Suprapubic skin (tissue), 4 donors: ENCODE measurements at regions not wholly inside any gene's neighbourhood (a gene's known extent, or its start where the extent isn't known, plus 50 kb on each side); places are given as distances from the start of the nearest gene placed in this dataset.

Source experiments
- DNase-seq, 2 donors: peaks; one replicate each; pipeline ENCODE4 v3.0.0-alpha.2; 2019; ENCODE audit warnings: low spot score in 2 of 2
- H3K27ac ChIP-seq: fragments of 200-600 bp; sonication (generic); one replicate; pipeline ENCODE4 v1.5.1; 2019
- H3K27me3 ChIP-seq: fragments of 200-600 bp; sonication (generic); one replicate; pipeline ENCODE4 v1.5.1; 2019
- H3K36me3 ChIP-seq: fragments of 200-600 bp; sonication (generic); one replicate; pipeline ENCODE4 v1.5.1; 2019
- H3K4me1 ChIP-seq: fragments of 200-600 bp; sonication (generic); one replicate; pipeline ENCODE4 v1.5.1; 2019
- H3K4me3 ChIP-seq: fragments of 200-600 bp; sonication (generic); one replicate; pipeline ENCODE4 v1.5.1; 2019; ENCODE audit warnings: mild to moderate bottlenecking
- H3K9me3 ChIP-seq: fragments of 200-600 bp; sonication (generic); one replicate; pipeline ENCODE4 v1.5.1; 2019
- EP300 ChIP-seq: sonication (generic); formaldehyde crosslinking; IDR thresholded peaks from one replicate; pipeline ENCODE4 v1.6.1; 2017; ENCODE audit warnings: antibody characterized with exemption
- POLR2A ChIP-seq, 2 donors: fragments of 450-650 bp; IDR thresholded peaks; one replicate each; pipeline ENCODE4 v1.6.1; 2017; ENCODE audit warnings: antibody characterized with exemption in 2 of 2, mild to moderate bottlenecking in 2 of 2, moderate library complexity in 2 of 2
- POLR2AphosphoS5 ChIP-seq, 3 donors: sonication (generic); formaldehyde crosslinking; IDR thresholded peaks; one replicate each; pipeline ENCODE4 v1.6.1; 2017; ENCODE audit warnings: antibody characterized with exemption in 3 of 3
- WGBS: methylation state at CpG from one replicate; pipeline ENCODE4 v1.1.5; 2018; 5-methylcytosine and 5-hydroxymethylcytosine counted together
- TF ChIP-seq, protein P1 (sequence below), 2 donors: fragments of 200-600 bp in 1 of 2; fragments of 450-650 bp in 1 of 2; sonication (generic) in 1 of 2; IDR thresholded peaks; one replicate each; pipeline ENCODE4 v1.5.1; 2016 to 2019; ENCODE audit warnings: antibody characterized with exemption in 2 of 2, mild to moderate bottlenecking in 1 of 2, moderate library complexity in 1 of 2

DNA sequence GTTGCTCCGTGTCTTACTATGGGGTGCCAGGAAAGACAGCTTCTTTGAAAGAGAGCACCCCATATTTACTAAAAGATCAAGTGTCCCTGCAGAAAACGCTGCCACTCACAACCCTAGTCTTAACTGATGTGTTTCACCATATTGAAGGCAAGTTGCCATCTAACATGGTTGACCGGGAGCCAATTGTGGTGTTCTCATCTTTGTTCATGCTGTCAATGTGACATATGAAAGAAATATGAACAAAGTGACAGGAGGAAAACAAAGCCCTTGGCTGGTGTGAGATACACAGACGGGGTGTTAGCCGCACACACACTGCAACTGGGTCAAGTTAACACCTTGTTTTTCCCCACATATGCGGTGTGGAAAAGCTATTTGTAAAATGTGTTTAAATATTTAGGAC lies 122.3 kb upstream of the NEBL start:
- Histone ChIP-seq H3K36me3 (no peaks in the 10 kb centered on the region), H3K27ac (no peak overlapping the region), H3K9me3 (no peaks in the 10 kb centered on the region), H3K4me1 (peaks cover 5% of the 10 kb centered on the region), H3K27me3 (no peaks in the 10 kb centered on the region), H3K4me3 (no peak overlapping the region)
- no peak for TF ChIP-seq EP300
- TF ChIP-seq POLR2A (IDR thresholded peaks at IDR 0.05), result no peak
- TF ChIP-seq, protein P1, sequence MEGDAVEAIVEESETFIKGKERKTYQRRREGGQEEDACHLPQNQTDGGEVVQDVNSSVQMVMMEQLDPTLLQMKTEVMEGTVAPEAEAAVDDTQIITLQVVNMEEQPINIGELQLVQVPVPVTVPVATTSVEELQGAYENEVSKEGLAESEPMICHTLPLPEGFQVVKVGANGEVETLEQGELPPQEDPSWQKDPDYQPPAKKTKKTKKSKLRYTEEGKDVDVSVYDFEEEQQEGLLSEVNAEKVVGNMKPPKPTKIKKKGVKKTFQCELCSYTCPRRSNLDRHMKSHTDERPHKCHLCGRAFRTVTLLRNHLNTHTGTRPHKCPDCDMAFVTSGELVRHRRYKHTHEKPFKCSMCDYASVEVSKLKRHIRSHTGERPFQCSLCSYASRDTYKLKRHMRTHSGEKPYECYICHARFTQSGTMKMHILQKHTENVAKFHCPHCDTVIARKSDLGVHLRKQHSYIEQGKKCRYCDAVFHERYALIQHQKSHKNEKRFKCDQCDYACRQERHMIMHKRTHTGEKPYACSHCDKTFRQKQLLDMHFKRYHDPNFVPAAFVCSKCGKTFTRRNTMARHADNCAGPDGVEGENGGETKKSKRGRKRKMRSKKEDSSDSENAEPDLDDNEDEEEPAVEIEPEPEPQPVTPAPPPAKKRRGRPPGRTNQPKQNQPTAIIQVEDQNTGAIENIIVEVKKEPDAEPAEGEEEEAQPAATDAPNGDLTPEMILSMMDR (IDR thresholded peaks at IDR 0.05), result no peak
- no peak for TF ChIP-seq POLR2AphosphoS5 (IDR thresholded peaks at IDR 0.05)
- 73% methylated on average over 6 of the region's 6 CpGs for WGBS
- no peak for DNase-seq

DNA sequence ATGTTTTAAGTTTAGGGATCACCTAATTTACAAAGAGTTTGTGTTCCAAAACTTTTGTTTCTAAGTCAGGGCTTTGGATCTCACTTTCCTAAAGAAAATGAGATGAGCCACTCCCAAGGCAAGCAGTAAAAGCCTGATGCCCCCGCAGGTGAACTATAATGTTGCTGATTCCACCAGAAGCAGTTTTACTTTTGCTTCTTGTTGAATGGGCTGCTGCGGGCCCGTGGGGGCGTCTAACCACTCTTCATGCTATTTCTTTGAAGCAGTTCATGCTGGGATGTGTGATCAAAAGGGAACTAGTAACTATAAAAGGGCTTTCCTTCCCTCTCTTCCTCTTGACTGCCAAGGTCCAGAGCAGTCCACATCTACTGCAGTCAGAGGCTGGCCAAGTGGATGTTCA lies 118.7 kb upstream of the NEBL start:
- H3K4me3 ChIP-seq, result no peak overlapping the region
- no peak for TF ChIP-seq POLR2AphosphoS5 (IDR thresholded peaks at IDR 0.05)
- no peak for TF ChIP-seq EP300
- no peak for DNase-seq
- H3K9me3 ChIP-seq, result no peaks in the 10 kb centered on the region
- H3K36me3 ChIP-seq, result no peaks in the 10 kb centered on the region
- H3K27me3 ChIP-seq, result no peaks in the 10 kb centered on the region
- no peak overlapping the region for H3K27ac ChIP-seq
- H3K4me1 ChIP-seq, result no peaks in the 10 kb centered on the region
- 78% methylated on average over 4 of the region's 4 CpGs for WGBS

DNA sequence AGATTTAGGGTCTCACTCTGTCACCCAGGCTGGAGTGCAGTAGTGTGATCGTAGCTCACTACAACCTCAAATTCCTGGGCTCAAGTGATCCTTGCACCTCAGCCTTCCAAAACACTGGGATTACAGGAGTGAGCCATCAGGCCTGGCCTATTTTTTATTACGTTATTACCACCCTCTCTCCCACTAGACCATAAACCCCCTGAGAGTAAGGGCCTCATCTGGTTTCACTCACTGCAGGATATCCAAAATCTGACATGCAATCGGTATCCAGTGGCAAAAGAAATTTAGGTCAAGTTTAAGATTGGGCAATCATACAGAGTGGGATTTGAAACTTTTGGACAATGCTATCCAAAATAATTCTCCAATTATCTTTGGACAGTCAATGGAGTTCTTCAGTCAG lies 117.0 kb upstream of the NEBL start:
- no peak for TF ChIP-seq POLR2AphosphoS5 (IDR thresholded peaks at IDR 0.05)
- no peak for TF ChIP-seq EP300
- TF ChIP-seq, protein P1 (IDR thresholded peaks at IDR 0.05), result no peak
- TF ChIP-seq POLR2A (IDR thresholded peaks at IDR 0.05), result no peak
- Histone ChIP-seq H3K27ac (no peak overlapping the region), H3K27me3 (no peaks in the 10 kb centered on the region), H3K4me1 (no peaks in the 10 kb centered on the region), H3K4me3 (no peak overlapping the region), H3K36me3 (no peaks in the 10 kb centered on the region), H3K9me3 (no peaks in the 10 kb centered on the region)
- no peak for DNase-seq
- WGBS, result 73% methylated on average over 3 of the region's 3 CpGs

DNA sequence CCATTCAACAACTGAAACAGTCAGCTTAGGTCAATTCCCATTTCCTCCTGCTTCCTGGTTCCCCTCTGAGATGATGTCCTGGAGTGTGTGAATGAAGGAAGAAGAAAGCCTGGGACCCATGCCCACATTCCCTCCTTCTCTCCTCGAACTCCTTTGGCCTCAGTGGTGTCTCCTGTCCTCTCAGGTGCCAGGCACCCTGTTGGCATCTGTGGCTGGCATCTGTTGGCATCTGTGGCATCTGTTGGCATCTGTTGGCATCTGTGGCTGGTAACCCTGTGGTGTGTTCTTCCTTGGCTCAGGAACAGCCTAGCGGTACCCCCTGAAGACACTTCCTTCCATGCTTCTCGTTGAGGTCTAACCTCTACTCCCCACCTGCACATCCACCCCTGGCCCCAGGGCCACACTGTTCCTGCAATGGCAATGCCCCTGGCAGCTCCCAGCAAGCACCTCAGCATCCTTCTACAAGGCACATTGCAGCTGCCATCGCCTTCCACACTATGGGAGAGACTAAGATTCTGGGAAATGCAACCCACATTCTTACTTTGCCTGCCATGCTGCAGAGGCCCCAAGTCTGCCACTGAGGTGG lies 114.4 kb upstream of the NEBL start:
- Histone ChIP-seq H3K36me3 (no peaks in the 10 kb centered on the region), H3K4me1 (no peaks in the 10 kb centered on the region), H3K27ac (no peak overlapping the region), H3K4me3 (no peak overlapping the region), H3K9me3 (no peaks in the 10 kb centered on the region), H3K27me3 (no peaks in the 10 kb centered on the region)
- no peak for DNase-seq
- WGBS, result 63% methylated on average over 4 of the region's 4 CpGs
- TF ChIP-seq POLR2A (IDR thresholded peaks at IDR 0.05) (no peak), EP300 (no peak), POLR2AphosphoS5 (IDR thresholded peaks at IDR 0.05) (no peak)
- TF ChIP-seq, protein P1 (IDR thresholded peaks at IDR 0.05), result no peak

DNA sequence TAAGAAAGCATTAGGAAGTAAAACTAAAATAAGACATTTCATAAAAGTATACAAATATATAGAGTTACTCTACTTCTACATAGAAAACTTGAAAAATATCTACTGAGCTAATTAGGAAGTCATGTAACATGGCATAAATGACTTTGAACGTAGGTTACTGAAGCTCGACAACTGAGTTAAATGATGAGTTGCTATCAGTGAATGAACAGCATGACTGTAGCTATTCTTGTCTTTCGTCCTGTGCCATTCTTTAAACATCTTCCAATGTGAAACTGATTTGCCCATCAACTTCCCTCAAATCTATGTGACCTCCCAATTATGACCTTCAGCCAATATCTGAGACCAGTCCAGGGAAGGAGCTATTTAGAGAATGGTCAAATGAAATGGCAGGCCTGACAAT lies 113.5 kb upstream of the NEBL start:
- H3K27ac ChIP-seq, result no peak overlapping the region
- no peak for TF ChIP-seq POLR2AphosphoS5 (IDR thresholded peaks at IDR 0.05)
- no peak for TF ChIP-seq EP300
- no peak for TF ChIP-seq POLR2A (IDR thresholded peaks at IDR 0.05)
- TF ChIP-seq, protein P1 (IDR thresholded peaks at IDR 0.05), result no peak
- no peaks in the 10 kb centered on the region for H3K36me3 ChIP-seq
- H3K4me1 ChIP-seq, result no peaks in the 10 kb centered on the region
- no peaks in the 10 kb centered on the region for H3K9me3 ChIP-seq
- WGBS, result 91% methylated on average over 3 of the region's 3 CpGs
- no peak overlapping the region for H3K4me3 ChIP-seq
- no peaks in the 10 kb centered on the region for H3K27me3 ChIP-seq
- no peak for DNase-seq
